Stomach (tissue), 4 donors: ENCODE measurements at regions not wholly inside any gene's neighbourhood (a gene's known extent, or its start where the extent isn't known, plus 50 kb on each side); places are given as distances from the start of the nearest gene placed in this dataset.

Source experiments
- CTCF ChIP-seq, 7 experiments: fragments of 450-650 bp in 4 of 7; fragments of 200-600 bp in 3 of 7; sonication (generic) in 3 of 7; IDR thresholded peaks; one replicate each; pipeline ENCODE4 v1.5.1; 2016 to 2019; ENCODE audit warnings: antibody characterized with exemption in 7 of 7, control low read depth in 2 of 7, mild to moderate bottlenecking in 1 of 7
- POLR2A ChIP-seq, 4 donors: fragments of 450-650 bp; IDR thresholded peaks; one replicate each; pipeline ENCODE4 v1.6.1; 2016; ENCODE audit warnings: antibody characterized with exemption in 4 of 4, control low read depth in 2 of 4, mild to moderate bottlenecking in 1 of 4, moderate library complexity in 1 of 4

DNA sequence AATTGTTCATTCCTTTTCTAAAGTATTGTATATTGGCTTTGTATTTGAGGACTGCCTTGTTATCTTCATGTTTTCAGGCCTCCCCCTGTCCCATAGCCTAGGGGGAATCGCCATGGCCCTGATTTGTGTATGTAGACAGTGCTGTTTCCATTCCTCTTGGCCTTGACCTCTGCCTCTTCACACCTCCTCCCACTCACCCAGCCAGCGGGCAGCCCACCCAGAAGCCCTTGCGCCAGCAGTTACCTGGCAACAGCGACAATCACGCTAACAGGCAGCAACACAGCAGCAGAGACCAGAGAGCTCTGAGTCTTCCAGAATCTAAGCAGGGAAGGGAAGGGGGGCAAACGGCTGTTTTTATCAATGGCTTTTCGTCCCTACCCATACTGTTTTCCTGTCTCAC, 50.0 kb upstream of the NPL start:
- no peak for TF ChIP-seq CTCF (IDR thresholded peaks at IDR 0.05)
- TF ChIP-seq POLR2A (IDR thresholded peaks at IDR 0.05) = no peak
